ENCODE measurements at regions not wholly inside any gene's neighbourhood (a gene's known extent, or its start where the extent isn't known, plus 50 kb on each side); places are given as distances from the start of the nearest gene placed in this dataset.
A peak's percentile ranks its signal among the peaks of the same experiment; 100 is the strongest.
"Not testable (repeated sequence)": the region's sequence is repeated elsewhere in the genome, so short reads cannot be mapped to it uniquely, and the experiment has no call there.

DNA sequence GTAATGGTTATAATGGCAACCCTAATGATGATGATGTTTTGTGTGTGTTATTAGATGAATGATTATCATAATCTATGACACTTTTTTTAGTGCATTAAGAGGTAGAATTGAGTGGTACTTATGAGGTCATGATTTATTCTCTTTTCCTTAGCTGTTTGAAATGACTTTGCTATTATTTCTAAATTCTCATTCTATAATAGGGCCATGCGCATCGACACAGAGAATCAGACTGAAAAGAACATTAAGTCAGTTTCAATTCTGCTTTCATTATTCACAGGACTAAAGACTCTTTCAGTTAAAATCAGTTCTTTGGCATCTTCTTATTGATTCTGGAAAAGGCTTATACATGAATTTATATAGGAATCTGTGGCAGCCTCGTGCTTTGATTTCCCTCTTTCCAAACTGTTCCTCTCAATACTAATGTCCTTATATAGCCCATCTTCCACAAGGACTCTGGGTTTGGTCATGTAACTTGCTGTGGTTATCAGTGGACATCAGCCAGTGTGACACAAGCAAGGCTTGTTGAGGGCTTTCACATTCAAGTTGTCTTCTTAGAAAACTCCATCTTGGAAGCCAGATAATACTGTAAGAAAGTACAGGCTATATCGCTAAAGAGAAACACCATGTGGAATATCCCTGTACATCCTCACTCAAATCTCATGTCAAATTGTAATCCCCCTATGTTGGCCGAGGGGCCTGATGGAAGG is 140.3 kb upstream of the CHD1 start:
- DNase-seq (ENCODE audit: low spot score) = no peak

- no peak for DNase-seq (ENCODE audit: low spot score)
Measured at GRCh38 chr5:99063737-99064136, 134.9 kb upstream of the CHD1 start.

GRCh38 chr5:99061711-99062110 is 132.9 kb upstream of the CHD1 start:
- no peak for DNase-seq (ENCODE audit: low spot score)

DNA sequence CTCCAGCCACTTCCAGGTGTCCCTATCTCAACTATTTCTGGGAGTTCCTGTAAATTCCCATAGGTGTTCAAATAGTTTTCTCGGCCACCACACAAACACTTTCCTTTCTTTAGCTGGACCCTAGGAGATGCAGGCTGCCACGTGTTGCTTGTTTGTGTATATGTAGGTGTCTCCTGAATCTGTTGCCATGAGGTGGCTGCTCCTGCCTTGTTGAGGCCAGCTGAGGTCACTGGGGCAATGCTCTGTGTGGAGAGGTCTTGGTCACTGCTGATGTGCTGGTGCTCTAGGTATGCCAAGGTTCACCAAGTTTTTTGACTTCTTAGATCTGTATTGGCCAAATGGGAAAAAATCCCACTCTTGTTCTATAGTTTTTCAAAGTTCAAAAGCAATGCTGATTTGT is 132.5 kb upstream of the CHD1 start:
- DNase-seq (ENCODE audit: low spot score) = no peak

DNA sequence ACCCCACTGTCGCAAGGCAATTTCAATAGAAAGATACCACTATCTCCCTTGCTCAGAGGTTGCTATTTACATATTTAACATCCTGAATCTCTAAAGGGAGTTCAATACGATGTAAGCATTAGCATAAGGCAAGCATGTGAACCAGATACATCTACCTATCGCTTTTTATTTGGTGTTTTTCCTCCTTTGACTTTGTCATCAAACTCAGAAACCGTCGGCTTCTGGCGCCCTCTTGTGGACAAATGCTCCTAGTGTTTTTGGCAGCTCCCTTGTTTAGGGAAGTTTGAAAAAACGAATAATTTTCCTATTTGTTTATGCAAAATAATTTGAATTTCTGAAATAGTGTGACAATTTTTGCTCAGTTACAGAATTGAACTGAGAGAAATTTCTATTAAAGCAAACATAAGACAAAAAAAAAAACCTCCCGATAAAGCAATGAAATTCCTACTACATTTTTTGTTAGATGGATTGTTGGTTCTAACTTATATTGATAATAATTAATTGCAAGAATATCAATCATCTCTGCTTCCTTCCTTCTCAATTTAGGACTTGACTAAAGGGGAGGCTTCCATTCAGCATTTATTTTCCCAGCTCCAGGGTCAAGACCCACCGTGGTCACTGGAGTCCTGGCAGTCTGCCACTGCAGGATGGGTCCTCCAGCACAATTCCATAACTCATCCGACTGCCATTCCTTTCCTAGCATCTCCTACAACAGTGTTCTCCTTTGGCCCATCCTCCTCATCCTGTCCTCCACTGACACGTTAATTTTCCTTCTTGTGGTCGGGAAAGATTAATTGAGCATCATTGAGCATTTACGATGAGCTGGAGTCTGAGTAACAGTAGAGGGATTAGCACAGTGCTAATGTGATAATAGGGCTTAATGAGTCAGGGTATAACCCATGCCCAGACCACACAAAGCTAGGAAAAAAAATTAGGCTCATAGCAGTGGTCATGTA is 131.8 kb upstream of the CHD1 start:
- DNase-seq (ENCODE audit: low spot score) = peak; percentile 94

DNA sequence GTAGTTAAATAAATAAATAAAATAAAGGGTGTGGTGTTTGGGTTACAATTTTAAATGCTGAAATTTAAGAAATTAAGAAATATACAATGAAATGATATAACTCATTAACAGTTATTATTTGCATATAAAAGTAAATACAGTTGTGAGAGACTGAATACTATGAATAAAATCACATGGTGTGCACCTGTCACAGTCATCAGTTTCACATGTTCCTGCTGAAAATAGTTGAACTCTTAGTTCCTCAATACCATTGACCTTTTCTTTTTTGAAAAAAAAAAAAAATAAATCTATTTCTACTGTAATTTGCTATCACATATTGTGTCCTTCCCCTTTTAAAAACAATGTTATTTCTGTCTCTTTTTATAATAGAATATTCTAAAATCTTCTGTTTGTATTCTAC is 130.9 kb upstream of the CHD1 start:
- no peak for DNase-seq (ENCODE audit: low spot score)

DNA sequence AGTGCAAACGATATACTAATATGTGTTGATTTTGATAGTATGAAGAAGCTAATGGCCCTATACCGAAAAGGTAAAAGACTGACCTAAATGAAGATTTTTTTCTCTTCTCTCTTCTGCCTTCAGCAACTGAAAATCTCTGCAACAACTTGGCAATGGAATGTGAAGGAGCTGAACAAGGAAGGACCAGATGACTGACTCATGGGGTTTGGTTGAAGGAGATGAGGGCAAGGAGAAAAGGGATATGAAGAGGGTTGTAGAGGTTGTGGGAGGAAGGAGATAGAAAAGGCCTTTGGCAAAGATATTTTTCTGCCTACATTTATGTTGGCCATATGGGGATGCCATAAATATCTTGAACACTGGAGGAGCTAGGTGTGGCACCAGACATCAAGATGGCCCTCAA is 129.7 kb upstream of the CHD1 start:
- DNase-seq (ENCODE audit: low spot score) = no peak

DNA sequence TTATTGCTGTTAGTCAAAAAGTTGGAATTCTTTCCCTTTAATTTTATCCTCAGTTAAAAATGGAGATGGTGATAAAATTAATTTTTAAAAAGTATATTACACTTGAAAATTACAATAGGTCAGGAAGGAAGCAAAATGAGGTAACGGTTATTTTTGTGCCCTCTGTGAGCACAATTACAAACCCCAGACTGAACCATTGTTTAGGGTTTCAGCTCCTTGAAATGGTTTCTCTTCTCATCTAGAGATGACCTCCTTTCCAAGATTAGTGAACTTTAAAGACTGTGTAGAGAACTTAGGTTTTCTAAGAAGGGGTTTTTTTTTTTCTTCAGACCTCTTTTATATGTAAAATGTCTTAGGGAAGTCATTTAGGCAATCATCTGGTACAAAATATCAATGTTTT is 126.2 kb upstream of the CHD1 start:
- no peak for DNase-seq (ENCODE audit: low spot score)

DNA sequence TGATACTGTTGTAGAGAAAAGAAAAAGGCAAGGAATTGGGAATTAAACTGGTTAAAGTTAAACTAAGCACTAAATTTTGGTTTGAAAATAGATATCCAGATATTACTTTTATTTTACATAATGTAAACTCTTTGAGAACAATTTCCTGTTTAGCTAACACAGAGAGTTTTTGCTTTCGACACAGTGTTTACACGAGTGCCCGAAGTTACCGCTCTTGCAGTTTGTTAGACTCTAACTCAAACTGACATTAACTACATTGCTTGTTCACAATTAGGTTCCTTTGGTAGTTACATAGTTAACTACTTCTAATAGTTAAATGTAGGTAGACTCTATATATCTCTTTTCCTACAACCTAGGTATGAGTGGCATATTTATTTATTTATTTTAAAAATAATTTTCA is 117.1 kb upstream of the CHD1 start:
- DNase-seq (ENCODE audit: low spot score) = no peak

DNA sequence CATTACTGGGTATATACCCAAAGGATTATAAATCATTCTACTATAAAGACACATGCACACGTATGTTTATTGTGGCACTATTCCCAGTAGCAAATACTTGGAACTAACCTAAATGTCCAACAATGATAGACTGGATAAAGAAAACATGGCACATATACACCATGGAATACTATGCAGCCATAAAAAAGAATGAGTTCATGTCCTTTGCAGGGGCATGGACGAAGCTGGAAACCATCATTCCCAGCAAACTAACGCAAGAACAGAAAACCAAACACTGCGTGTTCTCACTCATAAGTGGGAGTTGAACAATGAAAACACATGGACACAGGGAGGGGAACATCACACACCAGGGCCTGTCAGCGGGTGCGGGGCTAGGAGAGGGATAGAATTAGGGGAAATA is 114.5 kb upstream of the CHD1 start:
- DNase-seq (ENCODE audit: low spot score) = not testable (repeated sequence)

GRCh38 chr5:99037668-99038067 is 108.9 kb upstream of the CHD1 start:
- DNase-seq (ENCODE audit: low spot score) = peak; percentile 67

DNA sequence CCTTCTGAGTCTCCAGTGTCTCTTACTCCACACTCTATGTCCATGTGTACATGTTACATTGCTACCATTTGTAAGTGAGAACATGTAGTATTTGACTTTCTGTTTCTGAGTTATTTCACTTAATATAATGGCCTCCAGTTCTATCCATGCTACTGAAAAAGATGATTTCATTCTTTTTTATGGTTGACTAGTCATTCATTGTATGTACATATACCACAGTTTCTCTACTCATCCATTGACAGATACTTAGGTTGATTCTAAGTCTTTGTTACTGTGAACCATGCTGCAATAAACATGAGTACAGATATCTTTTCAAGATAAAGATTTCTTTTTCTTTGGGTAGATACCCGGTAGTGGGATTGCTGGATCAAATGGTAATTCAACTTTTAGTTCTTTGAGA is 107.1 kb upstream of the CHD1 start:
- DNase-seq (ENCODE audit: low spot score) = no peak

GRCh38 chr5:99034336-99034735 is 105.5 kb upstream of the CHD1 start:
- peak; percentile 78 for DNase-seq (ENCODE audit: low spot score)

GRCh38 chr5:99033014-99033900 is 104.5 kb upstream of the CHD1 start:
- peak; percentile 37 for DNase-seq (ENCODE audit: low spot score)

DNA sequence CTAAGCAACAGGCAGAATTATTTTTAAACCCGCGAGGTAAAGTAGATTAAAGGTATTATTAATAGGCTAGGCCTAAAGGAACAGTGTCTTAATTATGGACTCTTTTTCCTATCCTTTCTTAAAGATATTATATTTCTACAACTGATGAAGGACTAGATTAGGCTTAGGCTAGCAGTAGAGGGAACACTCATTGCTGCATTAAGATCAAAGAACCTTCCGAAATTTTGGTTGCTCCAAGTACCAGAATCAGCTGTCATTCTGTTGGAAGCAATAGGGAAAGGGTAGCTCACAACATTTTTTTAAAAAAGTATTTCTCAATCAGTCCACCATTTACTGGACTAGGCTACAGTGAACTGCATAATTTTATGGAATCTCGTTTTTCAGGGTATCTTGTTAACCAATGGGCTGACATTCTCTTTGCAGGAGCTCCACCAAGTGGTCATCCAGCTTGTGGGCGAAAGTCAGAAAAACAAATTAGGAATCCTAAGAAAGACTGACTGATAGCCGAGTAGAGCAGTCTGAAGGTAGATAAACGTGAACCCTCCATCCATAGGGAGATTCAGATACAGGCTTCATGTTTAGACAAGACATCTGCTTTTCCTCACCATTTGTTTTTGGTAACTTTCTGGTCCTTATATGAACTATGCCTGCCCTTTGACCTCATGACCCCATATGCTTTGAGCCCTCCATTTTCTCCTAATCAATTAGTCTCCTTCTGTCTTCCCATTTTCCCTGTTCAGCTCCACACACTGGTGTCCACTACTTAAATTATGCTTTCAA is 103.6 kb upstream of the CHD1 start:
- peak; percentile 88 for DNase-seq (ENCODE audit: low spot score)

DNA sequence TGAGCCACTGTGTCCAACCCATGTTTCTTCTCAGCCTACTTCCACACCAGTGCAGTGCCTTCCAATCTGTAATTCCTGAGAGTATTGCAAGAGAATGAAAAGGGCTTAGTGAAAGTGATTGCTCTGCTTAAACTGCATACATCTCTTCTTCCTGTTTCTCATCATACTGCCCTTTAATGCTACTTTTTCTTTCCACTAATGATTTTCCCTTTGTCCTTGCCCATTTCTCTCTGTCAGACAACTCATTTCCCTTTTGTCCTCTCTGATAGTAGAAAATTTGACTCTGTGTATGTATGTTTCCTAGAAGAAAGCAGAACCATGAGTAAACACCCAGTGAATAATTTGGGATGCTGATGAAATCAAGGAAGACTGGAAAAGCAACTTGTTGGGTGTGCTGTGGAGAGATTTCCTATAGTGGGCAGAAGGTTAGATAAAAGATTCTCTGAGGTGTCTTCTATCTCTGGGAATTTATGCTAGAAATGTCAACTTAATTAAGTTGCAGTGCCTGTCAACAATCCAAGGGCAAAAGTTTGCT is 102.2 kb upstream of the CHD1 start:
- no peak for DNase-seq (ENCODE audit: low spot score)

- no peak for DNase-seq (ENCODE audit: low spot score)
Measured at GRCh38 chr5:99029172-99029571, 100.4 kb upstream of the CHD1 start.

DNA sequence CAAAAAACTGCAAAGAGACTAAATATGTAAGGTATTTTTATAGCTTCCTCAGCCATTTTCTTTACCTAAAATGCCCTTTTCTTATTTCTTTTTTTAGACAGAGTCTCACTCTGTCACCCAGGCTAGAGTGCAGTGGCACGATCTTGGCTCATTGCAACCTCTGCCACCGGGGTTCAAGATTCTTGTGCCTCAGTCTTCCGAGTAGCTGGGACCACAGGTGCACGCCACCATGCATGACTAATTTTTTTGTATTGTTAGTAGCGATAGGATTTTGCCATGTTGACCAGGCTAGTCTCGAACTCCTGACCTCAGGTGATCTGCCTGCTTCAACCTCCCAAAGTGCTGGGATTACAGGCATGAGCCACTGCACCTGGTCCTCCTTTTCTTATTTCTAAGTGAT is 99.4 kb upstream of the CHD1 start:
- not testable (repeated sequence) for DNase-seq (ENCODE audit: low spot score)

- peak; percentile 74 for DNase-seq (ENCODE audit: low spot score)
Measured at GRCh38 chr5:99025298-99026045, 96.7 kb upstream of the CHD1 start.

DNA sequence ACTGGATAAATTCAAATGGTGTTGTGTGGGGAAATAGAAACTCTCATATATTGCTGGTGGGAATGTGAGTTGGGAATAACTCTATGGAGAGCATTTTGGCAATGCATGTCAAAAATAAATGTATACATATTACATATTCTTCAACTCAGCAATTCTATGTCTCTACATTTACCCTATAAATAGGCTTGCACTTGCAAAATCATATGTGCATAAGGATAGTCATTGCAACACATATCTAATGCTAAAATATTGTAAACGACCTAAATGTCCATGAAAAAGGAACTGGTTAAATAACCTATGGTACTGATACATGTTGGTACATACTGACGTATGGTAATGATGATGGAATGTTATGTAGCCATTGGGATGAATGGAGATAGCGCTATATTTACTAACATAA is 94.5 kb upstream of the CHD1 start:
- DNase-seq (ENCODE audit: low spot score) = no peak

Data from HT-29 (cell line).